Right ventricle myocardium superior (tissue), 1 donor: ENCODE measurements at regions not wholly inside any gene's neighbourhood (a gene's known extent, or its start where the extent isn't known, plus 50 kb on each side); places are given as distances from the start of the nearest gene placed in this dataset.

Experiments used
- ATAC-seq: fragments of 200-7000 bp; cut with Tn5 transposase; one replicate; pipeline ENCODE4 v1.9.1; 2020; ENCODE audit warnings: mild to moderate bottlenecking; ENCODE audit not compliant: poor library complexity
- DNase-seq: peaks from one replicate; pipeline ENCODE4 v3.0.0-alpha.2; 2020
- intact Hi-C: fragments of 100-400 bp; cut with DNase I; formaldehyde crosslinking; loops from one replicate; pipeline ENCODE4 v1.11.2; 2022
- donor health status: DM: no; HTN: yes; CAD: no; lungs with severe emphysema.

DNA sequence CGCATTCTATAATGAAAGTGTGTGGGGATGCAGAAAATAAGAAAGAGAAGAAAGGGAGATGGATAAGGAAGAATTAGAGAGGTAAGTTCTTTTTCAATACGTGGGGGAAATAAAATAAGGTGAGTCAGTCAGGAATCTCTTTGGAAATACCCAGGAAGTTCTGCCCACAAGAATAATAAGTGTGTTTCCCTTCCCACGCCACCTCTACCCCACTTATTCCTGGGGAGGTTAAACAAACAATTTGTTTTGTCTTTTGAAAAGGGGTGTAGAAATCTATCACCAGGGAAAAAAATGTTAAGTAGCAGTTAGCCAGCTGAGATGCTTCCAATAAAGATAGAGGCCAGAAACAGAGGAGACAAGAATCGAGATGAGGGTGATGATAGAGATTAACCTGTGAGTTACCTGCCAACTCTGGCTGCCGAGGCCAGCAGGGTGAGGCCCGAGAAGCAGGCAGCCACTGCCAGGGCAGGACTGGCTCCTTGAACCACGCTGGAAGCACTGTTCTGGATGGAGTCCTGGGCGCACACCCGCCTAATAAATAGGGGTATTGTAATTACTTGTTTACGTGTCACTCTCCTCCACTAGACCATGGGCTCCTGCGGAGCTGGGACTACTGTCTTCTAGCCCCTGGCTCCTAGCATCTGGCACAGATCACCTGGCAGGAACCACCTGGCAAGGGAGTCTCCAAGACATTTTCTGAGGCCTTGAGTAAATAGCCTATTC, 191.3 kb downstream of the FGFR2 start:
- no peak for DNase-seq
- no peak for ATAC-seq
- intact Hi-C loops: no loop called here

DNA sequence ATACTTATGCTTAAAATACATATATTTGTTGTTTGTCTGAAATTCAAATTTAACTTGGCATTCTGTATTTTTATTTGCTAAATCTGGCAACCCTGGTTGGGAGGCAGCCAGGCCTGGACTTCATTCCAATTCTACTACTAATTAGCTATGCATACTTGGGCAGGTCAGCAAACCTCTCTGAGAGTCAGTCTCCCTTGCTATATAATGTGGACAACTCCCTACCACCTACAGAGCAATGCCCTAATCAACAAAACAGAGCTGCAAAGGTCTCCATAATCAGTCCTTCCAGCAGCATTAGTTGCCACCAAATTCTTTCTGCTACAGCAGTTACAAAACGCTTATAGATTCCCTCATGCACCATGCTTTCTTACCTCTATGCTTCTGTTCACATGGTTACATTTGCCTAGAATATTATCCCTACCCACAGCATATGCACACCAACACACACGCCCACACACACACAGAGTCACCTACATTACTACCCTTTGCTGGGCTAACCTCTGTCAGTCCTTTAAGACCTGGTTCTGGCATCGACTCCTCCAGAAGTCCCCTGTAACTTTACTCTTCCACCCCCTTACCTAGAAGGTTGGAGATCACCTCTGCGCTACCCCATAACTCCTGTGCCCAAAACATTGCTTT, 188.7 kb downstream of the FGFR2 start:
- ATAC-seq (no peak), DNase-seq (no peak)
- intact Hi-C loops: no loop called here

DNA sequence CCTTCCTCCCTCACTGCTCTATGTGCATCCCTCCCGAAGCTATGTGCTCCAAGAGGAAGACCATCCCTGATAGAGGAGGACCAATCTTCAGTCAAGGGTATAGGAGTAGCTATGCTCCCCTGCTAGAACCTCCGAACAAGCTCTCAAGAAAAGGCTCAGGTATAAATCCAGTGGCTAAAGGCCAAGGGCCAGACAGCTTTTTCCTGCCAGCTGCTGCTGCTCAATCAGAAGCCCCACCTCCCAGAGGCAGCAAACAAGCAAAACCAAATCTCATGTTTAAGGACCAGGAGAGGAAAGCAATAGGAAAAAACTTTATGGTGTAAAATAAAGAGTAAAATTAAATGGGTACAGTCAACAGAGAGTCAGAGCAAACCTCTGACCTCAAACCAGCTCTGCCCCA, 187.2 kb downstream of the FGFR2 start:
- intact Hi-C loops: no loop called here
- ATAC-seq: no peak
- no peak for DNase-seq

DNA sequence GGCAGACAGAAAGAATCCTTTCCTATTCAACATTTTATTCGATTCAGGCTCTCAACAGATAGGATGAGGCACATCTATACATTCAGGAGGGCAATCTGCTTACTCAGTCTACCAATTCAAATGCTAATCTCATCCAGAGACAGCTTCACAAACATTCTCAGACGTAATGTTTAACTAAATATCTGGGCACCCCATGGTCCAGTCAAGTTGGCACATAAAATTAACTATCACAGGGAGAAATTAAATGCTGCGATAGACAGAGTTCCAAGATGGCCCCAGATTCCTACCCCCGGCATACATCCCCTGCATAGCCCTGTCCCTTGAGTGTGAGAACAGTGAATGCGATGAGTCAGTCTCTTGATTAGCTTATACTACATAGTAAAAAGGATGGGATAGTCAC, 184.3 kb downstream of the FGFR2 start:
- intact Hi-C loops: no loop called here
- ATAC-seq: no peak
- no peak for DNase-seq

DNA sequence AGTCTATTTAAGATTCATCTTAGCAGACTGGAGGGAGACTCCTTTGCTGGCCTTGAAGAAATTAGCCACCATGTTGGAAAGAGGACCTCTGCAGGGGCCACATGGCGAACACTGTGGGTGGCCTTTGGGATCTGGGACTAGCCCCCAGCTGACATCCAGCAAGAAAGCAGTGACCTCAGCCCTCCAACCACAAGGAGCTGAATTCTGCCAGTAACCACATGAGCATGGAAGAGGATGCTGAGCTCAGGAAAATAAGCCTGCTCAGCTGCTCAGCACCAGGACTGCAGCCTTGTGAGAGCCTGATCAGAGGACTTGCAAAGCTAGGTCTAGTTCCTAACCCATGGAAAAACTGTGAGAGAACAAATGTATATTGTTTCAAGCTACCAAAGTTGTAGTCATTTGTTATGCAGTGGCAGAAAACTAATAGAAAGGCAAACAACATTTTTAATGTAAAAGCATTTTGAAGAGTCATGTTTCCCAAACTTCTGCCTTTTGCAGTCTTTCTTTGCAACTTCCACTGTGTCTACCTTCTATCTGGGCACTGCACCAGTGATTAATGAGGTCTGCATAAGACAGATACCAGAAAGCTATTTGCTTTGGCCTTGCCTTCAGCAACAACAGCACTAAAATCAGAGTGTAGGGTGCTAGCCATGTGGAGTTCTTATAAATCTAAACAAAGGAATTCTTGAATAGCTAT, 183.7 kb downstream of the FGFR2 start:
- ATAC-seq: no peak
- DNase-seq: no peak
- intact Hi-C loops: no loop called here

DNA sequence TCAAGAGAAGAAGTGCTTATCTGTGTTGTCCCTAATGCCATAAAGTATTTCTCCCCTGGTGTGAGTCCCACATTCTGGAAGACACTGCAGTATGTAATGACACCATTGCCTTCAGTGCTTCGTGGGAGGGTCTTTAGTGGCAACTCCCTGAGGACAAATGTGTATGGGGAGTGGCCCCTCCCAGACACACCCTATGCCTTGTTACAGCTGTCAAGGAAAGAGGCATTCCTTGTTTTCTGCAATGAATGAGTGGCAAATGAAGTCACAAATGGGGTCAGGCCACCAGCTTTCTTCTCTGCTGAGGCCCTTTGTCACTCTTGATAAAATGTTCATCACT, 183.2 kb downstream of the FGFR2 start:
- no peak for DNase-seq
- intact Hi-C loops: no loop called here
- no peak for ATAC-seq

DNA sequence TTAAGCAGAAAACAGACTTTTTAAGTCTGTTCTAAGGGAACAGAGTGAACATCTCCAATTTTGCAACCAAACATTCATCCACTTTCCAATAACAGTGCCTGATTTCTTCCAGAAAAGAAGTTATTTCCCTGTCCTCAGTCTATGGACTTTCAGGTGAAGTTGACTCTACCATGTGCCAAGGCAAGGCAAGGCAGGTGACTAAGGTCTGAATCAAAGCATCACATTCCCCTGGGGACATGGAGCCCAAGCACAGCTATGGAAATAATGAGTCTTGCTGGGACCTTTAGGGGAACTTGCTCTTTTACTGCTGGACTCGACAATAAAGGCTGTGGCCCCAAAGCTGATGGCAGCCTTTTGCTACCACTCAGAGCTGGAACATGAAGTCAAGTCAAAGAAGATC, 182.2 kb downstream of the FGFR2 start:
- intact Hi-C loops: no loop called here
- ATAC-seq (no peak), DNase-seq (no peak)

DNA sequence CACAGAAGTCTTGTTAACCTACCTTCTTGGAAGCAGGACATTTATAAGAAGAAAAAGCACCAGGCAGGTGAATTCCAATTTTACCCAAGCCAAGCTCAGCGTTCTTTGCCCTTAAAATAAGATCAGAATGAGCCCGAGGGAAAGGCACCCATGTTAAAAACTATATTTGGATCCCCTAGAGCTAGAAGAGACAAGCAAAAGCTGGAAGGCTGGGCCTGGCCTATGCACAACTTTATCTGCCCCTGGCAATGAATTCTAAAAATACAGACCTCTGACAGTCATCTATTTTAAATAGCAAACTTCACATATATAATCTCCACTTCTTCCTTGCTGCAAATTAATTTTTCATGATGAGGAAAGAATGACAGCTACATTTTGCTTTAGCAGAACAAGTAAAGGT, 180.9 kb downstream of the FGFR2 start:
- intact Hi-C loops: no loop called here
- DNase-seq (no peak), ATAC-seq (no peak)

DNA sequence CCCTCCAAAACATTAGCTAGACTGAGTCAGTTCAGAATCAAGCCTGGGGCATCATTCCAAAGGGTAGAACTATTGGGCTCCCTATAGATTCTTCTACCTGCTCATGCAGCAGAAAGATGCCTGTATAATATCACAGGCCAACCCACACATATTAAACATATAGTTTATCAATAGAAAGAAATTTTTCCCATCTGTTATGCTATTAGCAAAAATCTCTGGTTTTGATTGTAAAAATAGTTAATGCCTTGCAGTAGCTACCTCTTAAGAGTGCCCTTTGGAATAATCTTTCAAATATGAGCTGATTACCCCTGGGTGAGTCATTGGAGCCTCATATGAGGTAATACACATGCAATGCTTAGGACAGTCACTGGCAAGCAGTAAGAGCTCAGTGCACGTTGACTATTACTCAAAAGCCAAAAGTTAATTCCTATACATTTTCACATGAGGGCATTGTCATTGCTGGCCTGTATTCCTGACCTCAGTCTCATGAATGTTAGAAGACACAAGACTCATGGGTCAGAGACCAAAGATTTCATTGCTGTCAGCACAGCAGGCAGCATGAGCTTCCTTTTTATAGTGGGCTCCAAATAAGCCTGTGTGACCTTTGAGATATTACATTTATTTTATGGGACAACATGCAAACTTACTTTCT, 180.0 kb downstream of the FGFR2 start:
- intact Hi-C loops: no loop called here
- no peak for ATAC-seq
- no peak for DNase-seq

DNA sequence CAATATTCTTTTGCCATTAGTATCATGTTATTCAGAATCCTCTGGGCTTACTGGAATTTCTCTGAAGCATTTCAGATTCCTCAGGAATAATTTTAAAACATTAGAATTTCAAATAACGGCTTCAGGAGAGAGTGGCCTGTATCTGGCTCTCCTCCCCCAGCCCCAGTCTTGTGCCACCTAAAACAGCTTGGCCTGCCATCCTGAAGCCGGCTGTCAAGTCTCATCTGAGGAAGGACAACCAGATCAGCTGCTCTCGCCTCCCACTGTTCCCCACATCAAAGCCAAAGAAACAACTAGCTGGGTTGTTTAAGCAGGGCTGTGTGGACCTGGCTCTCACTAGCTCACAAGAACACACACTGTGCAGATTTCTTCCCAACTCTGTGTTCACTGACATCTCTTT, 178.2 kb downstream of the FGFR2 start:
- no peak for DNase-seq
- intact Hi-C loops: no loop called here
- ATAC-seq: no peak

DNA sequence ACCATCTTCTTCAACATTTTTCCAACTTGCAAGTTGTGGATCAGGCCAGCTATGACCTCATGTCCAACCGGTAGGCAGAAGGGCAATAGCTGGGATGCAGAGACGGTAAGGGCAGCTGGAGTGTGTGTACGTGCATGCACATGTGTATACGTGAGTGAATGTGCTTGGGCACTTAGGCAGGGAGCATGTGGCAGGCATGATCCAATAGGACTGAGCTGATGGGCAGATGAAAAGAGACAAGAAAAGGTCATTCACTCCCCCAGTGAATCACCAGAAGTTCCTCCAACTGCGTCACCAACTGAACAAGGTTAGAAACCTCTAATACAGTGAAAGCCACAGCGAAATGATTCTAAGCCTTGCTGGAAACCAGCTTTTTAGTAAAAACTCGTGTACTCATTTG, 176.1 kb downstream of the FGFR2 start:
- intact Hi-C loops: no loop called here
- DNase-seq: no peak
- ATAC-seq: no peak

DNA sequence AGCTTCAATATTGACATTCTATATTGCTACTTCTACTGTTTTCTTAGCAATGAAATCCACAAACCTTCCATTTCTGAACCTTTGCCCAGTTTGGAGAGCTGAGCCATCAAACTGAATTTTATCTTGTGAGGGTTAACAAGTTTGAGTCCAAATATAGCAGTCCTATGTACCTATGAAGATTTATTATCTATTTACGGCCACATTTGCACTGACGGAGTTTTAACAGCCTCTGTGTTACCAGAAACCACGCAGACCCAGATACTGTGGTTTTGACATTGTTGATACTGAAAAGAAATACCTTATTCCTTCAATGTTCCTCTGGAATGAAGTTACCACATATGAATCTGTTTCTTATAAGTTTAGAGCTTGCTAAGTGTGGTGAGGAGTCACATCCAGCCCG, 172.6 kb downstream of the FGFR2 start:
- intact Hi-C loops: no loop called here
- ATAC-seq (no peak), DNase-seq (no peak)

DNA sequence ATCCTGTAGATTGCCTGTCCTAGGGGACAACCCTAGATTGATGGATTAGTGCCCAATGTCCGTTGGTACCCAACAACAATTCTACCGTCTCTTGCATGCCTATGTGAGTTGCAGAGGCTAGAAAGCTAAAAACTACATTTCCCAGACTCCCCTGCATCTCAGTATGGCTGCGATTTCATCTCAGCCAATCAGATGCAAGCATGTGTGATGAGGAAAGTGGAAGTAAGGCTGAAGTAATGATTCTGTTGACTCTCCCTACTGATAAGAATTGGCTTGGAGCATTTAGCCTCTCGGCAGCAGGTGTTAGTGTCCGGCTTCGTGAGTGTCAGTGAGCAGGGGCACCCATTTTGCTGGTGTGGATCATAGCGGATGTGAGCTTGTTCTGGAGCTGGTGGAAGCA, 171.9 kb downstream of the FGFR2 start:
- no peak for ATAC-seq
- intact Hi-C loops: no loop called here

More for the DNA sequence above, 171.9 kb downstream of the FGFR2 start:
- DNase-seq: no peak
